ENCODE measurements at regions not wholly inside any gene's neighbourhood (a gene's known extent, or its start where the extent isn't known, plus 50 kb on each side); places are given as distances from the start of the nearest gene placed in this dataset.

DNA sequence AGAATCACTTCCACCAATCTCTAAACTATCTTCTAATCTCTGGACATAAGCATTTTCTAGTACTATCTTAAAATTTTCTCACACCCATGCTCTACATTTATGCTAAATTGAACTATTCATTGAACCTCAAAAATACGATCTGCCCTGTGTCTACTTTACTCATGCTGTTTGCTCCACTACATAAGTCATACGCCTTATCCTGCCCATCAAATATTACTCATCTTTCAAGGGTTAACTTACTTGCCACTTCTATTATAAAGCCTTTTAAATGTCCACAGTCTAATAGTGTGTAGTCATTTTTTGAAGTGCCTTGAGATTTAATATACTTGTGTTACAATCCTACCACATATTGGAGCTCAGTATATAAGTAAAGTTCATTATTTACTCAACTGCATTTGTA is 727.7 kb upstream of the SLIT2 start:
- H3K4me3 ChIP-seq (ENCODE audit: low read depth, low read length): no peak overlapping the region
- no peaks in the 10 kb centered on the region for H3K36me3 ChIP-seq (ENCODE audit: control insufficient read depth, insufficient read depth, low read length)
- no peaks in the 10 kb centered on the region for H3K27me3 ChIP-seq (ENCODE audit: control insufficient read depth, insufficient read depth, low read length)
- DNase-seq (ENCODE audit: low read depth): no peak
- TF ChIP-seq, protein P1, sequence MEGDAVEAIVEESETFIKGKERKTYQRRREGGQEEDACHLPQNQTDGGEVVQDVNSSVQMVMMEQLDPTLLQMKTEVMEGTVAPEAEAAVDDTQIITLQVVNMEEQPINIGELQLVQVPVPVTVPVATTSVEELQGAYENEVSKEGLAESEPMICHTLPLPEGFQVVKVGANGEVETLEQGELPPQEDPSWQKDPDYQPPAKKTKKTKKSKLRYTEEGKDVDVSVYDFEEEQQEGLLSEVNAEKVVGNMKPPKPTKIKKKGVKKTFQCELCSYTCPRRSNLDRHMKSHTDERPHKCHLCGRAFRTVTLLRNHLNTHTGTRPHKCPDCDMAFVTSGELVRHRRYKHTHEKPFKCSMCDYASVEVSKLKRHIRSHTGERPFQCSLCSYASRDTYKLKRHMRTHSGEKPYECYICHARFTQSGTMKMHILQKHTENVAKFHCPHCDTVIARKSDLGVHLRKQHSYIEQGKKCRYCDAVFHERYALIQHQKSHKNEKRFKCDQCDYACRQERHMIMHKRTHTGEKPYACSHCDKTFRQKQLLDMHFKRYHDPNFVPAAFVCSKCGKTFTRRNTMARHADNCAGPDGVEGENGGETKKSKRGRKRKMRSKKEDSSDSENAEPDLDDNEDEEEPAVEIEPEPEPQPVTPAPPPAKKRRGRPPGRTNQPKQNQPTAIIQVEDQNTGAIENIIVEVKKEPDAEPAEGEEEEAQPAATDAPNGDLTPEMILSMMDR (IDR thresholded peaks at IDR 0.05; ENCODE audit: insufficient read depth, low read length, poor library complexity, severe bottlenecking): no peak

DNA sequence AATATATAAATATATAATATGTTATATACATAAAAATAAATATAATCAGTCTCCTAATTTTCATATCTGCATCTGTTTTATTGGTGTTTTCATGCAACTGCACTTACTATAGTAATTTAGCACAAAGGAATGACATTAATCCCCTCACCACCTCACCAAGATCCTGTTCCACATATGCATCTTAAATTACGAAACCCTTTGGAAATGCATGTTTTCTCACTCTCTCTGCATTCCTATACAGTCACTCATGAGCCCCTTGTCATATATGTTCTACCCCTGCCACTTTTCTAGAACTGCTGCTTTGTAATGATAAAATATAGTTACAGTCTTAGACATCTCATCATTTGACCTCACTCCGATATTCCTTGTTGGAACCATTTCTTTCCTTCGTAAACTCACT is 728.7 kb upstream of the SLIT2 start:
- TF ChIP-seq, protein P1 (IDR thresholded peaks at IDR 0.05; ENCODE audit: insufficient read depth, low read length, poor library complexity, severe bottlenecking): no peak
- Histone ChIP-seq H3K4me3 (ENCODE audit: low read depth, low read length) (no peak overlapping the region), H3K36me3 (ENCODE audit: control insufficient read depth, insufficient read depth, low read length) (no peaks in the 10 kb centered on the region), H3K27me3 (ENCODE audit: control insufficient read depth, insufficient read depth, low read length) (no peaks in the 10 kb centered on the region)
- DNase-seq (ENCODE audit: low read depth): no peak

DNA sequence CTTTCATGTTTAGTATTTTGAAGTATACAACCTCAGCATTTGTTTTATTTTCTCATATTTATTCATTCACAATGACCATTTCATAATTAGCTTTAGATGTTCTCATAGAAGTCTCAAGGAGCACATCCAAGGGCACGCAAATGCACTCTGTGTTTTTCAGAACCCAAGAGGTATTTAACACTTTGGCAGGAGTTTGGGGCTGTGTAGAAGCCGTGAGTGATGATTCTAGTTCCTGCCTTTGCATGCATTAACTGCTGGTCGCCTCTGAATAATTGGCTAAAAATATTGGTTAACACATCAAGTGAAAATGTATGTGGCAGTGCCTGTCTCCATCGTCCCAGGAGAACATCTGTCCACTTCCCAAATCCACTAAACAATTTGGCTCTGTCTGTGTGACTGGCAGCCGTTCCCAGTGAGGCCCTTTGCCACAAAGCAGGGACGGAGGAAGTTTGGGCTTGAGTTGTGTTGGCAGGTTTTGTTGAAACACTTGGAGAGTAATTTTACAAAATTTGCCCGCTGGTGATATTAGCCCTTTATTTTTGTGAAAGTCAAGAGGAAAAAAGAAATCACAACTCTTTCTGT is 730.7 kb upstream of the SLIT2 start:
- TF ChIP-seq, protein P1 (IDR thresholded peaks at IDR 0.05; ENCODE audit: insufficient read depth, low read length, poor library complexity, severe bottlenecking): no peak
- Histone ChIP-seq H3K36me3 (ENCODE audit: control insufficient read depth, insufficient read depth, low read length) (no peaks in the 10 kb centered on the region), H3K4me3 (ENCODE audit: low read depth, low read length) (no peak overlapping the region), H3K27me3 (ENCODE audit: control insufficient read depth, insufficient read depth, low read length) (no peaks in the 10 kb centered on the region)
- no peak for DNase-seq (ENCODE audit: low read depth)

DNA sequence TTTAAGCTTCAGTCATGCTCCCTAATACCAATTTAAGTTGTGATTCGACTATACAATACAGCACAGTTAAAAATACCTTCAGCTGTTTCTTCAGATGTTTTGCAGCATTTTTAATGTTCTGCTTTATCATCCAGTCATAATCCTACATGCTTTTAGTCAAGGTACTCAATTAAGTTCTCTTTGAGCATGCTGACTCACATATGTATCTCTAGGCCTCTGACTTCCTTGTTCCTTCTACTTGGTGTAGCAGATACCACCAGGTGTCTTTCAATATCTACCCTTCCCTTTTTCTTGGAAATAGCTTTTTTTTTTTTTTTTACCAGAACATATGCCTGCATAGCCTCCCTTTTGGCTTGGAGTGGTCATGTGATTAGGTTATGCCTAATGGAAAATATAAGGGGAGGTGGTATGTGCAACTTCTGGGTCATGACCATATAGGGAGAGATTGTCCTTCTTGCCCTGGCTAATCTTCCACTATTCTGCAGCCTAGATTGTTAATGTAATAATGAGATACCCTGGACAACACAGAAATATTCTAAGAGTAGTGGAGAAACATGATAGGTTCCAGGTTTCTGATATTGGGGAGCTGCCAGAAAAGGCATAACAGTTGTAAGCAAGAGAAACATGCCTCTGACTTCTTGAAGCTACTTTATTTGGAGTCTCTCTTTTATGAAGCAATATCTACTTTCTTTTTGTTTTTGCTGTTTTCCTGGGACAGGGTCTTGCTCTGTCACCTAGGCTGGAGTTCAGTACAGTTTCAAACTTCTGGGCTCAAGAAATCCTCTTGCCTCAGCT is 737.2 kb upstream of the SLIT2 start:
- Histone ChIP-seq H3K4me3 (ENCODE audit: low read depth, low read length) (no peak overlapping the region), H3K36me3 (ENCODE audit: control insufficient read depth, insufficient read depth, low read length) (no peaks in the 10 kb centered on the region), H3K27me3 (ENCODE audit: control insufficient read depth, insufficient read depth, low read length) (no peaks in the 10 kb centered on the region)
- TF ChIP-seq, protein P1 (IDR thresholded peaks at IDR 0.05; ENCODE audit: insufficient read depth, low read length, poor library complexity, severe bottlenecking): no peak
- no peak for DNase-seq (ENCODE audit: low read depth)

DNA sequence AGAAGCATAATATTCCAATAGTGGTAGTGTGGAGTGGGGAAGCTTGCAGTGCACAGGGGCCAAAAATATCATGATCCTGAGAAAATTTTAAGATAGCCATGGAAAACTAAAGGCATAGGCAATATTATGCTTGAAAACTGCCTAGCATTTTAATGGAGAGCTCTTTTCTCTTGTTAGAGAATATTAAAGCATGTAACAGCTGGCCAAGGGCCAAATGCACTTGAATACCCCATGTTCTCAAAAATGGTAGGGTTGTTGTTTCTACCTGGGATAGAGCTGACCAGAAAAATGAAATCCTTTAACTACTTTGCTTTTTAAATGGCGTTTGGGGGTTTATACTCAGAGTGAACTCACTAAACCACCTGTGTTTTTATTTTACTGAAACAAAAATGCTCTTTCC is 739.6 kb upstream of the SLIT2 start:
- no peaks in the 10 kb centered on the region for H3K36me3 ChIP-seq (ENCODE audit: control insufficient read depth, insufficient read depth, low read length)
- DNase-seq (ENCODE audit: low read depth): no peak
- TF ChIP-seq, protein P1 (IDR thresholded peaks at IDR 0.05; ENCODE audit: insufficient read depth, low read length, poor library complexity, severe bottlenecking): no peak
- no peak overlapping the region for H3K4me3 ChIP-seq (ENCODE audit: low read depth, low read length)
- no peaks in the 10 kb centered on the region for H3K27me3 ChIP-seq (ENCODE audit: control insufficient read depth, insufficient read depth, low read length)
